NAMALWA (cell line): ENCODE measurements at regions not wholly inside any gene's neighbourhood (a gene's known extent, or its start where the extent isn't known, plus 50 kb on each side); places are given as distances from the start of the nearest gene placed in this dataset.
A peak's percentile ranks its signal among the peaks of the same experiment; 100 is the strongest.

Experiments
- DNase-seq: peaks from one replicate; pipeline ENCODE4 v3.0.0-alpha.2; 2015; ENCODE audit warnings: low spot score

DNA sequence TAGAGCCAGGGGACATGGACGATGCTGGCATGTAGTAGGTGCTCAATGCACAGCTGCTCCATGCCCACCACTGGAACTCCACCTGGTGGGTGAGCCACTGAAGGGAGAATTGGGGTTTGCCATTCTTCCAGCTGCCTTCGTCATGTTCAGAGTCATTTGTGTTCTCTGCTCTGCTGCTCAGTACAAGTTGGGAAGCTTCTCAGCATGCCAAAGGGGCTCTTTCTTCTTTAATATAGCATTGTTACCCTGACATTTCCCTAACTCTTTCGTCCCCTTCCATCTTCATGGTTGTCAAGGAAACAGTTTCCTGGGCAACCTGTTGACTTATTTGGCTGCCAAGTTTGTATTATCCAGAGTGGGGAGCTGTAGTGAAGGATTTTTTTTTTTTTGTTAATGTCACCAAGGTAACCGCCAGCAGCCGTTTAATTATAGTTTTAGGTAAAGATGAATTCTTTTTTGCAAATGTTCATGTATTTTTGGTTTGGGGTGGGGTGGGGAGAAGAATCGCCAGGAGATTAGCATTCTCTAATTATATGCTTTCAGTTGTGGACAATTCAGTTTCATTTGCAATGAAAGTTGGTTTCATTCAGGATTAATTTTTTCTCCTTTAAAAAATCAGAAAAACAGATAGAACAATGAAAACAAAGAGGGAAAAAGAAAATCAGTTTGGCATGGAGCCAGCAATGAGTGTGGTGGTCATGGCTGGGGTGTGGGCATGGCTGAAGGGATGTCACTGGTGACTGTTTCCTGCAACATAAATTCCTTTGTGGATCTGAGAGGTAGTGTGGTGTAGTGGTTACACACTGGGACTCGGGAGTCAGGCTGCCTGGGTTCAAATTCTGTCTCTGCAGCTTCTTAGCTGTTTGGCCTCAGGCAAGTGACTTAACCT lies 73.0 kb upstream of the KCNG1 start:
- DNase-seq = peak; percentile 40

DNA sequence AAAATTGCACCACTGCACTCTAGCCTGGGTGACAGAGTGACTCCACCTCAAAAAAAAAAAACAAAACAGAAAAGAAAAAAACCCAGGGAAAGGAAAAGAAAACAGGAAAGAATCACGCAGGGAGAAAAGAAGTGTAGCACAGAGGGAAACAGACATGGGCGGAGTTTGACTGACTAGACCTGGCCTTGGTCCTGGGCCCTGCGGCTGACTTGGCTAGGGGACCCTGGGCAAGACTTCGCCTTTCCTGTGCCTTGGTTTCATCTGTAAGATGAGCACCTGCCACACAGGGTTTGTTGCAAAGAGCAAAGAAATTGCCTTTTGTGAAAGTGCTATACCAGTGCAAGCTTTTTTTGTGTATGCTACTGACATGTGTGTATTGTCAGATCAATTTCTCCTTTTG lies 71.3 kb upstream of the KCNG1 start:
- DNase-seq = no peak

DNA sequence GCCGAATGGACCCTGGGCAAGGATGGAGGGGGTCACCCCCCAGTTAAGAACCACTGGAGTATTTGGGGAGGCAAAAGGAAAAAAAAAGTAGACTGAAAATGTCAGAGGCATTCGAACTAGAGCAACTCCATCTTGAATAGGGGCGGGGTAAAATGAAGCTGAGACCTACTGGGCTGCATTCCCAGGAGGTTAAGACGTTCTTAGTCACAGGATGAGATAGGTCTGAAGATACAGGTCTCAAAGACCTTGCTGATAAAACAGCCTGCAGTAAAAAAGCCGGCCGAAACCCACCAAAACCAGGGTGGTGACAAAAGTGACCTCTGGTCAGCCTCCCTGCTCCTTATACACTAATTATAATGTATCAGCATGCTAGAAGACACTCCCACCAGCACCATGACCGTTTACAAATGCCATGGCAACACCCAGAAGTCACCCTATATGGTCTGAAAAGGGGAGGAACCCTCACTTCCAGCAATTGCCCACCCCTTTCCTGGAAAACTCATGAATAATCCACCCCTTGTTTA lies 70.4 kb upstream of the KCNG1 start:
- peak; percentile 27 for DNase-seq

GRCh38 chr20:51092338-51092737 lies 69.4 kb upstream of the KCNG1 start:
- no peak for DNase-seq

- DNase-seq = no peak
These were observed 68.7 kb upstream of the KCNG1 start for GRCh38 chr20:51091406-51092195.

DNA sequence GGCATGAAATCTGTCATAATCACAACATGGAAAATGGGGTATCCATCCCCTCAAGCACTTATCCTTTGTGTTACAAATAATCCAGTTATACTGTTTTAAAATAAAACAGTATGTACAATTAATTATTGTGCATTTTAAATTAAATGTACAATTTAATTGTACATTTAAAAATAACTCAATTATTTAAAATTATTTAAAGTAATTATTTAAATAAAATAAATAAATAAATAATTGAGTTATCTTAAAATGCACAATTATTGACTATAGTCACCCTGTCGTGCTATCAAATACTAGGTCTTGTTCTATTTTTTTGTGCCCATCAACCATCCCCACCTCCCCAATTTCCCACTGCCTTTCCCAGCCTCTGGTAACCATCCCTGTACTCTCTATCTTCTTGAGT lies 66.9 kb upstream of the KCNG1 start:
- DNase-seq = no peak

DNA sequence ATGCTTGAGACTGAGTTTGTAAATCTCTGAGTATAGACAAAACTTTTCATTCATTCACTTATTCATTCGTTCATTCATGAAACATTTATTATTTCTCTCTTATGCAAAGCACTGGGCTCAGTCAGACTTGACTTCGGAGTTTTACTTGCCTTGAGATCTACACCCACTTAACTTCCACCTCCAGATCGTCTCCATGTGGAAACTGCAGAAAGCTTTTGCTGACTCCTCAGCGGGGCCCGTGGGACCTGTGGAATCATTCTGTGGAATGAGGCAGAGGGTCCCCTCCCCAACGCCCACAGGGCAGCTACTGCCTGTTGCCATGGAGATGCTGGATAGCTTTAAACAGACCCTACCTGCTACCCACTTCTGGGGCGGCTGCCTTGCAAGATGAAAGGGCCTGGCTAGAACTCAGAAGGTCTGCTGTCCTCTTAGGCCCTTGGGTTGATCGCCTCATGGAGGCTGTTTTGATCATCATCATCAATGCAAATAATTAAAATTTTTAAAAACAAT lies 66.4 kb upstream of the KCNG1 start:
- no peak for DNase-seq

DNA sequence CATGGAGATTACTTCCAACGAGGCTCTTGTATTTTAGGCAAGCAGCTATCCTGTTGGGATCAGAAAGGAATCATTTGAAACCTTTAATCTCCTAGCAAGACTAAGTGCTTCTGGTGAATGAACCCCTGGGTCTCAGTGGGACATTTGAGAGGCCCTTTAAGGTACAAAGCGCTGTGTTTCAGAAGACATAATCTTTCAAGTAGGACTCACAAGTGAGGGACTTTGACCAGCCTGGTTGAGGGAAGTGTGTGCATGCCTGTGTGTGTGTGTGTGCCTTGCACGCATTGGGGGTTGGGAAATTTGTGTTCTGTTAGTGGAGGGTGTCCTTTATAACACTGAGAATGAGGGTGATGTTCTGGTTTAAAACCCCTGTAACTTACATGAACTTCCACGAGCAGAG lies 64.4 kb upstream of the KCNG1 start:
- DNase-seq = no peak

DNA sequence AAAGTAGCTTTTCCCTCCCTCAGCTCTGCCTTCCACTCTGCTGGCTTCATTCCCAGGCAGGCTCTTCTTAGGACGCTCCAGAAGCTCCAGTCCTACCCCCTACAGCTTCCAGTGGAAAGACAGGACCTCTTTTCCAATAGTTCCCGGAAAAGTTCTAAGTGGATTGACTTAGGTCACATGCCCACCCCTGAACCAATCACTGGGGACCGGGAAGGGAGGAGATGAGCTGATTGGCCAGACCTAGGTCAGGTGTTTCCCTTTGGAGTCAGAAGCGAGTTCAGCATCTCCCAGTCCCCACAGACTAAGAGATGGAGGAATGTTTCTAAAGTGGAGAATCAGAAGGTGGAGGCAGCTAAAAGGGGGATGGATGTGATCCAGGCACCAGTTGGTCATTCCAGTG lies 62.9 kb upstream of the KCNG1 start:
- DNase-seq = peak; percentile 20

DNA sequence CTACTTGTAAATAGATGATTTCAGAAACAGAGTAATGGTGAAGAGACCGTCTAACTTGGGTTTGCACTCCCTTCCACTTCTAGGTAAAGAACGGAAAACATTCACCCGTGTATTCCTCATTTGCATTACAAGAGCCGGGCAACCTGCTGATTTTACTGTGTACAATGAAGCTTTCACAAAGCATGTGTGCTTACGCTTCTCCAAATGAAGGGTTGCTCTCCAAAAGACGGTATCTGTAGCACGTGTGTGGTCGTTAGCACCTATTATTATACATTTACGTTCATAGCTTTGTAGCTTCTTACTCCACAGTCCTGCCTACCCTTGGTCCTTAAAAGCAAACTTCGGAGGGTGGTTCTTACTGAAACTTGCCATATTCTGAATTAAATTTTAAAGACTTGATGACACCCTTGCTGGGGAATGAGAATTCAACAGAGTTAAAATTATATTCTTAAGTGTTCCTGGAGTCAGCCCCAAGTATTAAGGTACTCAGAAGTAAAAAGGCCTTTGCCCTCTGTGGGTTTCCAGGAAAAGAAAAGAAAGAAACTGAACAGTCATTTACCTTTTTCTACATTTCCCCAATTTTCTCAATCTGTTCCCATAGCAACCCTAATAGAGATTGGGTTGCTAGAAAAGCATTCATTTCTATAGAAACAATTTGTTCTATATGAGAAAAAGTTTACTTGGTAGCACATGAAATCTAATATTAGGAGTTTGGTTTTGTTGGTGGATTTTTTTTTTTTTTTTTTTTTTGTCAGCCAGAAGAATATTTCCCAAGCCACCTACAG lies 61.9 kb upstream of the KCNG1 start:
- no peak for DNase-seq

DNA sequence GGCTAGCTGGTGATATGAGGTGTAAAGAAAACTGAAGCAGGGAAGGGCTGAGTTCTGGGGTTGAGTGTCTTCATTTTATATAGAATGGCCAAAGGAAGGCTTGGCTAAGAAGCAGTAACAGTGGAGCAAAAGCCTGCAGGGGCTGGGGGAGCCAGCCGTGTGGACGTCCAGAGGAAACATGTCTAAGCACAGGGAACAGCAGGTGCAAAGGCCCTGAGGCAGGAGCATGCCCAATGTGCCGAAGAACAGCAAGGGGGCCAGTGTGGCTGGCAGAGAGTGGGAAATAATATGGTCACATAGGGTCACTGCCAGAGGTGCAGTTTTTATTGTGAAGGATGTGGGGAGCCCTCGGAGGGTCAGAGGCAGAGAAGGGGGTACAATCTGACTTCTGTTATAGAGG lies 60.5 kb upstream of the KCNG1 start:
- no peak for DNase-seq

- no peak for DNase-seq
These were observed 60.1 kb upstream of the KCNG1 start for GRCh38 chr20:51082988-51083387.

GRCh38 chr20:51080516-51080915 lies 57.6 kb upstream of the KCNG1 start:
- no peak for DNase-seq

DNA sequence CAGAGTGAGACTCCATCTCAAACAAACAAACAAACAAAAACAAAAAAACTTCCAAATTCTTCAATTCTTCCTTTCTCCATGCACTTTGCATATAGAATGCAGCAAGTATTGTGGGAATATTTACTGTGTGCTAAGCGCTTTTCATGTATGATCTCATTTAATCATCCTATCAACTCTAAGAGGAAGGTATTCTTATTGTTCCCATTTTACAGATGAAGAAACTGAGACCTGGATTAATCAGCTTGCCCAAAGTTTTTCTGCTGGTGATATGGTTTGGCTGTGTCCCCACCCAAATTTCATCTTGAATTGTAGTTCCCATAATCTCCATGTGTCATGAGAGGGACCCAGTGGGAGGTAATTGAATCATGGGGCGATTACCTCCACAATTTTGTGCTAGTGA lies 56.6 kb upstream of the KCNG1 start:
- DNase-seq = no peak

- no peak for DNase-seq
These were observed 54.8 kb upstream of the KCNG1 start for GRCh38 chr20:51077686-51078060.

DNA sequence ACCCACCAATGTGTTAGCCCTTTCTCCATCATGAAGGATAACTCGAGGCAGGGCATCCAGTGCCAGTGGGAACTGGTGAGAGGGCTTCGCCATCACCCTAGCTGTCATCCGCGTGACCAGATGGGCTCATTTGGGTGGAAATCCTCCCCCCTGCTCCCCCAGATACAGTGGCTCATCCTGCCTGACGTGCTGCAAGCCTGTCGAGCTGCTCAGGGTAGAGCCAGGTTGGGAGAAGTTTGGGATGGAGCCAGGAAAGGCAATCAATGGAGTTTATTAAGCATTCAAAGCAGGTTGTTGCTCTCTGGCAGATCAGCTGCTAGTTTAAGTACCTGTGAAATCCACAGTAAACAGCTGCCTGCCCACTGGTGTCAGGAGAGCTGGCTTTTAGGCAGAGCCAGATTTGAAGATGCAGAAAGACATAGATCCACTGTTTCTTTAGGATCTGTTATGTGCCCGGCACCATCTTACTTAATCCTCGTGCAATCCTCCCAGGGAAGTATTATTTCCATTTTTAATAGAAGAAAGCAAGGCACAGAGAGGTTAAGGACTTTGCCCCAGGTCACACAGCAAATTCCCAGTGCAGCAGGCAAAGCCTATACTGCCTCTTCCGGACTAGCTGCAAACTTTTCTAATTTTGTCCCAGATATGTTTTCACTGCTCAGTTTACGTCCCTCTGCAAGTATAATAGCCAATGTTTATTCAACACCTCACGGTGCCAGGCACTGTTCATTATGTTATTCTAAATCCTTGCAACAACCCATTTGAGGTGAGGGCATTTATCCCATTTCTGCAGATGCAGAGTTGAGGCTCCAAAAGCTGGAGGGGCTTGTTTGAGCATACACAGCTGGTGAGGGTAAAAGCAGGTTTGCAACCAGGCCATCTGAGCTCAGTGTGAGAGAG lies 54.1 kb upstream of the KCNG1 start:
- no peak for DNase-seq

GRCh38 chr20:51074062-51074461 lies 51.2 kb upstream of the KCNG1 start:
- DNase-seq = no peak
